ENCODE measurements at regions not wholly inside any gene's neighbourhood (a gene's known extent, or its start where the extent isn't known, plus 50 kb on each side); places are given as distances from the start of the nearest gene placed in this dataset.

DNA sequence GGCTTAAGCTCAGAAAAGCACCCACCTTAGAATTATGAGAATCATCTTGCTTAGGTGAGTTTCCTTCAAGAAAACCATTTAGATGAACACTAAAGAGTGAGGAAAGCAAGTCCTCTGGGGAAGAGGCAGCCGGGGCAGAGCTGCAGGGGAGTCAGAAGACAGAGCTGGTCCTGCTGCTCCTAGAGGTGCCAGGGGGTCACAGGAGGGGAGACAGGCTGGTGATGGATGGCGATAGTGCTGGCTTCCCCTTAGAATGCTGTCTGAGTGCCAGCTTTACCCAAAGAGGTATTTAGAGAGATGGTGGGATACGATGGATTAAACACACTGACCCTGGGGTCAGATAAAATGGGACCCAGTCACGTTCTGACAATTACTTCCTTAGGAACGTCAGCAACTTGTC lies 269.4 kb downstream of the TDRD15 start:
- TF ChIP-seq, protein P1, sequence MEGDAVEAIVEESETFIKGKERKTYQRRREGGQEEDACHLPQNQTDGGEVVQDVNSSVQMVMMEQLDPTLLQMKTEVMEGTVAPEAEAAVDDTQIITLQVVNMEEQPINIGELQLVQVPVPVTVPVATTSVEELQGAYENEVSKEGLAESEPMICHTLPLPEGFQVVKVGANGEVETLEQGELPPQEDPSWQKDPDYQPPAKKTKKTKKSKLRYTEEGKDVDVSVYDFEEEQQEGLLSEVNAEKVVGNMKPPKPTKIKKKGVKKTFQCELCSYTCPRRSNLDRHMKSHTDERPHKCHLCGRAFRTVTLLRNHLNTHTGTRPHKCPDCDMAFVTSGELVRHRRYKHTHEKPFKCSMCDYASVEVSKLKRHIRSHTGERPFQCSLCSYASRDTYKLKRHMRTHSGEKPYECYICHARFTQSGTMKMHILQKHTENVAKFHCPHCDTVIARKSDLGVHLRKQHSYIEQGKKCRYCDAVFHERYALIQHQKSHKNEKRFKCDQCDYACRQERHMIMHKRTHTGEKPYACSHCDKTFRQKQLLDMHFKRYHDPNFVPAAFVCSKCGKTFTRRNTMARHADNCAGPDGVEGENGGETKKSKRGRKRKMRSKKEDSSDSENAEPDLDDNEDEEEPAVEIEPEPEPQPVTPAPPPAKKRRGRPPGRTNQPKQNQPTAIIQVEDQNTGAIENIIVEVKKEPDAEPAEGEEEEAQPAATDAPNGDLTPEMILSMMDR (IDR thresholded peaks at IDR 0.05) = no peak
- TF ChIP-seq POLR2A (IDR thresholded peaks at IDR 0.05) (no peak), POLR2AphosphoS5 (IDR thresholded peaks at IDR 0.05; ENCODE audit: insufficient read depth in 1 of 2, low read depth in 1 of 2) (no peak)

All from vagina (tissue), 2 donors.